GM18951 (cell line): ENCODE measurements at regions not wholly inside any gene's neighbourhood (a gene's known extent, or its start where the extent isn't known, plus 50 kb on each side); places are given as distances from the start of the nearest gene placed in this dataset.

Source experiments
- POLR2A ChIP-seq: IDR thresholded peaks from 4 replicates; pipeline ENCODE4 v1.6.1; 2011; ENCODE audit warnings: mild to moderate bottlenecking; ENCODE audit not compliant: insufficient read length, insufficient read depth; ENCODE audit errors: extremely low read depth
- in situ Hi-C: fragments of 300-500 bp; cut with MboI; formaldehyde crosslinking; loops from one replicate; pipeline ENCODE4 v1.12.0; 2022; ENCODE audit warnings: low sequenced_read_pairs, mixed read lengths, inconsistent platforms; ENCODE audit not compliant: unreplicated experiment

- no peak for TF ChIP-seq POLR2A
- in situ Hi-C loops: no loop called here
These were observed 227.2 kb downstream of the NSG2 start for GRCh38 chr5:174272671-174273070.

GRCh38 chr5:174273325-174273724, 227.8 kb downstream of the NSG2 start:
- no peak for TF ChIP-seq POLR2A
- in situ Hi-C loops: no loop called here

- in situ Hi-C loops: no loop called here
- no peak for TF ChIP-seq POLR2A
These were observed 230.5 kb downstream of the NSG2 start for GRCh38 chr5:174275959-174276358.

GRCh38 chr5:174281089-174281760, 235.7 kb downstream of the NSG2 start:
- no peak for TF ChIP-seq POLR2A
- in situ Hi-C loops: no loop called here

- in situ Hi-C loops: no loop called here
These were observed 236.3 kb downstream of the NSG2 start for GRCh38 chr5:174281855-174282254.

GRCh38 chr5:174282391-174282790, 236.9 kb downstream of the NSG2 start:
- in situ Hi-C loops: no loop called here
- no peak for TF ChIP-seq POLR2A

More at GRCh38 chr5:174281855-174282254, 236.3 kb downstream of the NSG2 start:
- TF ChIP-seq POLR2A: no peak

GRCh38 chr5:174283211-174284005, 237.9 kb downstream of the NSG2 start:
- in situ Hi-C loops: no loop called here
- no peak for TF ChIP-seq POLR2A

- in situ Hi-C loops: no loop called here
- TF ChIP-seq POLR2A: no peak
These were observed 239.4 kb downstream of the NSG2 start for GRCh38 chr5:174284873-174285272.

- TF ChIP-seq POLR2A: no peak
- in situ Hi-C loops: no loop called here
These were observed 242.3 kb downstream of the NSG2 start for GRCh38 chr5:174287761-174288160.

GRCh38 chr5:174288439-174288838, 242.9 kb downstream of the NSG2 start:
- TF ChIP-seq POLR2A: no peak
- in situ Hi-C loops: no loop called here

- in situ Hi-C loops: no loop called here
- TF ChIP-seq POLR2A: no peak
These were observed 245.7 kb downstream of the NSG2 start for GRCh38 chr5:174291162-174291561.

GRCh38 chr5:174292348-174292747, 246.8 kb downstream of the NSG2 start:
- TF ChIP-seq POLR2A: no peak
- in situ Hi-C loops: no loop called here

- no peak for TF ChIP-seq POLR2A
- in situ Hi-C loops: no loop called here
These were observed 247.5 kb downstream of the NSG2 start for GRCh38 chr5:174293006-174293405.

GRCh38 chr5:174293481-174293880, 248.0 kb downstream of the NSG2 start:
- in situ Hi-C loops: no loop called here
- TF ChIP-seq POLR2A: no peak
